ENCODE measurements at regions not wholly inside any gene's neighbourhood (a gene's known extent, or its start where the extent isn't known, plus 50 kb on each side); places are given as distances from the start of the nearest gene placed in this dataset.

- no peaks in the 10 kb centered on the region for H3K27me3 Mint-ChIP-seq
- no peaks in the 10 kb centered on the region for H3K4me1 Mint-ChIP-seq
- ChIA-PET POLR2A (no interaction called here), CTCF (no interaction called here)
- H3K9me3 Mint-ChIP-seq: no peaks in the 10 kb centered on the region
- H3K36me3 Mint-ChIP-seq (ENCODE audit: low read depth): no peaks in the 10 kb centered on the region
- no peak for DNase-seq
- H3K27ac Mint-ChIP-seq: no peak overlapping the region
- no peak overlapping the region for H3K4me3 Mint-ChIP-seq
Observed at GRCh38 chr2:40803900-40804299, 352.0 kb upstream of the SLC8A1 start.

- Mint-ChIP-seq H3K9me3 (no peaks in the 10 kb centered on the region), H3K27ac (no peak overlapping the region), H3K27me3 (no peaks in the 10 kb centered on the region), H3K36me3 (ENCODE audit: low read depth) (no peaks in the 10 kb centered on the region), H3K4me1 (no peaks in the 10 kb centered on the region), H3K4me3 (no peak overlapping the region)
- CTCF ChIA-PET: no interaction called here
- POLR2A ChIA-PET: no interaction called here
- no peak for DNase-seq
Observed at GRCh38 chr2:40809156-40809555, 357.3 kb upstream of the SLC8A1 start.

GRCh38 chr2:40814616-40815015, 362.7 kb upstream of the SLC8A1 start:
- CTCF ChIA-PET: interaction anchor here (0.6 kb wide), 1 partner anchor 387 kb away, joined by 3 read pairs; no protein-coding TSS in a partner anchor
- Mint-ChIP-seq H3K27me3 (no peaks in the 10 kb centered on the region), H3K36me3 (ENCODE audit: low read depth) (no peaks in the 10 kb centered on the region), H3K9me3 (no peaks in the 10 kb centered on the region), H3K4me1 (no peaks in the 10 kb centered on the region), H3K4me3 (no peak overlapping the region), H3K27ac (no peak overlapping the region)
- POLR2A ChIA-PET: no interaction called here
- no peak for DNase-seq

- Mint-ChIP-seq H3K27me3 (no peaks in the 10 kb centered on the region), H3K27ac (no peak overlapping the region), H3K36me3 (ENCODE audit: low read depth) (no peaks in the 10 kb centered on the region), H3K4me1 (peaks cover 27% of the 10 kb centered on the region), H3K9me3 (peaks cover 2% of the 10 kb centered on the region), H3K4me3 (no peak overlapping the region)
- ChIA-PET POLR2A (no interaction called here), CTCF (no interaction called here)
- DNase-seq: no peak
Observed at GRCh38 chr2:40820319-40820718, 368.4 kb upstream of the SLC8A1 start.

GRCh38 chr2:40823478-40823877, 371.6 kb upstream of the SLC8A1 start:
- Mint-ChIP-seq H3K9me3 (peaks cover 2% of the 10 kb centered on the region), H3K4me1 (peaks cover 27% of the 10 kb centered on the region), H3K36me3 (ENCODE audit: low read depth) (no peaks in the 10 kb centered on the region), H3K27ac (no peak overlapping the region), H3K4me3 (no peak overlapping the region), H3K27me3 (no peaks in the 10 kb centered on the region)
- POLR2A ChIA-PET: no interaction called here
- DNase-seq: no peak
- CTCF ChIA-PET: no interaction called here

- Mint-ChIP-seq H3K4me3 (no peak overlapping the region), H3K4me1 (peaks cover 27% of the 10 kb centered on the region), H3K9me3 (peaks cover 2% of the 10 kb centered on the region), H3K36me3 (ENCODE audit: low read depth) (no peaks in the 10 kb centered on the region), H3K27ac (no peak overlapping the region), H3K27me3 (no peaks in the 10 kb centered on the region)
- ChIA-PET POLR2A (no interaction called here), CTCF (no interaction called here)
- DNase-seq: no peak
Observed at GRCh38 chr2:40824278-40824677, 372.4 kb upstream of the SLC8A1 start.

- ChIA-PET CTCF (no interaction called here), POLR2A (no interaction called here)
- Mint-ChIP-seq H3K4me1 (peaks cover 16% of the 10 kb centered on the region), H3K27ac (no peak overlapping the region), H3K4me3 (no peak overlapping the region), H3K36me3 (ENCODE audit: low read depth) (no peaks in the 10 kb centered on the region), H3K9me3 (peaks cover 2% of the 10 kb centered on the region), H3K27me3 (no peaks in the 10 kb centered on the region)
- DNase-seq: no peak
Observed at GRCh38 chr2:40827392-40827791, 375.5 kb upstream of the SLC8A1 start.

- no peak overlapping the region for H3K27ac Mint-ChIP-seq
- ChIA-PET POLR2A (no interaction called here), CTCF (no interaction called here)
- DNase-seq: no peak
- H3K4me3 Mint-ChIP-seq: no peak overlapping the region
- no peaks in the 10 kb centered on the region for H3K36me3 Mint-ChIP-seq (ENCODE audit: low read depth)
- H3K4me1 Mint-ChIP-seq: no peaks in the 10 kb centered on the region
- H3K9me3 Mint-ChIP-seq: no peaks in the 10 kb centered on the region
- H3K27me3 Mint-ChIP-seq: no peaks in the 10 kb centered on the region
Observed at GRCh38 chr2:40831321-40831873, 379.5 kb upstream of the SLC8A1 start.

GRCh38 chr2:40841856-40842255, 390.0 kb upstream of the SLC8A1 start:
- Mint-ChIP-seq H3K4me3 (no peak overlapping the region), H3K4me1 (no peaks in the 10 kb centered on the region), H3K36me3 (ENCODE audit: low read depth) (no peaks in the 10 kb centered on the region), H3K27me3 (no peaks in the 10 kb centered on the region), H3K27ac (no peak overlapping the region), H3K9me3 (no peaks in the 10 kb centered on the region)
- POLR2A ChIA-PET: no interaction called here
- DNase-seq: no peak
- CTCF ChIA-PET: no interaction called here

GRCh38 chr2:40844353-40845277, 392.7 kb upstream of the SLC8A1 start:
- no peak for DNase-seq
- Mint-ChIP-seq H3K27me3 (no peaks in the 10 kb centered on the region), H3K27ac (no peak overlapping the region), H3K9me3 (no peaks in the 10 kb centered on the region), H3K36me3 (ENCODE audit: low read depth) (no peaks in the 10 kb centered on the region), H3K4me3 (no peak overlapping the region), H3K4me1 (no peaks in the 10 kb centered on the region)
- ChIA-PET CTCF (no interaction called here), POLR2A (no interaction called here)

- ChIA-PET CTCF (no interaction called here), POLR2A (no interaction called here)
- no peaks in the 10 kb centered on the region for H3K4me1 Mint-ChIP-seq
- H3K27me3 Mint-ChIP-seq: no peaks in the 10 kb centered on the region
- H3K9me3 Mint-ChIP-seq: no peaks in the 10 kb centered on the region
- no peaks in the 10 kb centered on the region for H3K36me3 Mint-ChIP-seq (ENCODE audit: low read depth)
- no peak overlapping the region for H3K4me3 Mint-ChIP-seq
- no peak overlapping the region for H3K27ac Mint-ChIP-seq
- DNase-seq: no peak
Observed at GRCh38 chr2:40851661-40852060, 399.8 kb upstream of the SLC8A1 start.

GRCh38 chr2:40859617-40860016, 407.7 kb upstream of the SLC8A1 start:
- no peak for DNase-seq
- CTCF ChIA-PET: no interaction called here
- POLR2A ChIA-PET: no interaction called here
- no peaks in the 10 kb centered on the region for H3K36me3 Mint-ChIP-seq (ENCODE audit: low read depth)
- no peak overlapping the region for H3K4me3 Mint-ChIP-seq
- no peaks in the 10 kb centered on the region for H3K27me3 Mint-ChIP-seq
- no peaks in the 10 kb centered on the region for H3K4me1 Mint-ChIP-seq
- no peak overlapping the region for H3K27ac Mint-ChIP-seq
- H3K9me3 Mint-ChIP-seq: no peaks in the 10 kb centered on the region

- no peaks in the 10 kb centered on the region for H3K4me1 Mint-ChIP-seq
- ChIA-PET POLR2A (no interaction called here), CTCF (no interaction called here)
- H3K27me3 Mint-ChIP-seq: no peaks in the 10 kb centered on the region
- no peaks in the 10 kb centered on the region for H3K9me3 Mint-ChIP-seq
- no peaks in the 10 kb centered on the region for H3K36me3 Mint-ChIP-seq (ENCODE audit: low read depth)
- no peak overlapping the region for H3K4me3 Mint-ChIP-seq
- H3K27ac Mint-ChIP-seq: no peak overlapping the region
- DNase-seq: no peak
Observed at GRCh38 chr2:40867829-40868228, 415.9 kb upstream of the SLC8A1 start.

- H3K27ac Mint-ChIP-seq: no peak overlapping the region
- H3K36me3 Mint-ChIP-seq (ENCODE audit: low read depth): no peaks in the 10 kb centered on the region
- no peak overlapping the region for H3K4me3 Mint-ChIP-seq
- CTCF ChIA-PET: no interaction called here
- POLR2A ChIA-PET: no interaction called here
- DNase-seq: no peak
- no peaks in the 10 kb centered on the region for H3K27me3 Mint-ChIP-seq
- no peaks in the 10 kb centered on the region for H3K4me1 Mint-ChIP-seq
- no peaks in the 10 kb centered on the region for H3K9me3 Mint-ChIP-seq
Observed at GRCh38 chr2:40872580-40872979, 420.7 kb upstream of the SLC8A1 start.
